ENCODE measurements at regions not wholly inside any gene's neighbourhood (a gene's known extent, or its start where the extent isn't known, plus 50 kb on each side); places are given as distances from the start of the nearest gene placed in this dataset.

- no peak for DNase-seq (ENCODE audit: low read depth, low spot score)
- H3K27ac ChIP-seq: no peak overlapping the region
Measured at GRCh38 chr6:40914005-40914404, 125.0 kb downstream of the UNC5CL start.

DNA sequence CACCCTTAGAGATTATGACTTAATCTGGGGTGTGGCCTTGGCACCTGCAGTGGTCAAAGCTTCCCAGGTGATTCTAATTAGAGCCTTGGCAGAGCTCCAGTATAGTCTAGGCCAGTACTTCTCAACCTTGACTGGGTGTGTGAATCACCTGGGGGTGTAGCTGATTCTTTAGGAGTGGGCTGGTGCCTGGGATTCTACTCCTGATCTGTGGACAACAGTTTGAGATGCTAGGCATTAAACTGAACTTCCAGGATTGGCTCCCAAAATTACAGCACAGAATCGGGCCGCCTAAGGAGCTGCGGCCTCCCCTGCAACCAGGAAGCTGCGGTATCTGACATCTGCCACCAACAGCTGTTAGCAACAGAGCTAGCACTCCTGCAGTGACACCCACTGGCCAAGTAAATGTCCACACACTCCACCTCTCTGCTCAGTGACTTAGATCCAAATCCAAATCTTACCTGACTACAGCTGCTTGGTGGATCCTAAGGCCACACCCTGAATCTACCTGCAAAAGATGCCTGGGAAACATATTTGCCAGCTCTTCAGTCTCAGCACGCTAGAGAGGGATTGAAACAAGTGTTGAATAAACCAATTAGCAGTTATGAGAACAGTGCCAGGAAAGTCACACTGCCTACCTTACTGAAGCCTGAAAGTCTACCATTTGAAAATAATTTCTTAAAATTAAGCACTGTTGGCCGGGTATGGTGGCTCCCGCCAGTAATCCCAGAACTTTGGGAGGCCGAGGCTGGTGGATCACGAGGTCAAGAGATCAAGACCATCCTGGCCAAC is 126.7 kb downstream of the UNC5CL start:
- no peak overlapping the region for H3K27ac ChIP-seq
- DNase-seq (ENCODE audit: low read depth, low spot score): peak; percentile 45

DNA sequence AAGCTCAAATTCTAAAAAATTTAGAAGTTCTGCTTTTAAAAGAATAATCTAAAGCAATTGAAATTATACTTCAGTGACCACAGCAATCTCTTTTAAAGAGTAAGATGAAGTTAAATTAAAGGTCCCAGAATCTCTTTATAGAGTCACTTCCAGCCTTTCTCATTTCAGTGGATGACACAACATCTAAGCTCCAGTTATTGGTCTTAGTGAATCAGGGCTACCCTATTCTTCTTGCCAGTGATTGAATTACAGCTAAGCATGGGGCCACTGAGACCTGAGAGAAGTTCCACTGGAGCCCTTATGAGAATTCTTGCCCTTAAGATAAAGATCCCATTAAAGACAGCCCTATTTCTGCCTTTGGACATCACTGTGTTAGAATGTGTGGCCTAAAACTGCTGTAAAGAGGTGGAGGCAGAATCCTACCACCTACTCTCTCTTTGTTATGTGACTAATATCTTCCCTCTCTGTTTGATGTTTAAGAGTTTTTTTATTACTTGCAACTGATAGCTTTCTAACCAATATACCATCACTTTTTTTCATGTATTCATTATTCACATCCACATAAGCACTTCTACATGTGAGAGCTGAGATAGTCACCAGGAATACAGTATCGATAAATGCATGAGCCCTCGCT is 128.6 kb downstream of the UNC5CL start:
- H3K27ac ChIP-seq: no peak overlapping the region
- no peak for DNase-seq (ENCODE audit: low read depth, low spot score)

DNA sequence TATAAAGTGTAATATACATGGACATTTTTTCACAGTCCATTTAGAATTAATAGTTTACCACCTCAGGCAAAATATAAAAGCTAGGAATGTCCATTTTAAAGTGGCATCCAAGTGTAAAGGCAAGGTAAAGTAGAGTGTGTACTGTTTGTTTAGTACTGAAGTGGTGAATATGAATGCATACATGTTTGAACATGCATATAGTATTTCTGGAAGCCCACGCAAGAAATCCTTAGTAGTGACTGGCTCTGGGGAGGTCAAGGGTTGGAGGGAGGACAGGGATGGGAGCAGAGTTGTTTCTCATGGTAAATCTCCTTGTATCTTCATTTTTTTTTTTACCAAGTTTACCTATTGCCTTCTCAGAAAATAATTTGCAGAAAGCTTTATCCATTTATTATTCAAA is 129.2 kb downstream of the UNC5CL start:
- H3K27ac ChIP-seq: no peak overlapping the region
- no peak for DNase-seq (ENCODE audit: low read depth, low spot score)

DNA sequence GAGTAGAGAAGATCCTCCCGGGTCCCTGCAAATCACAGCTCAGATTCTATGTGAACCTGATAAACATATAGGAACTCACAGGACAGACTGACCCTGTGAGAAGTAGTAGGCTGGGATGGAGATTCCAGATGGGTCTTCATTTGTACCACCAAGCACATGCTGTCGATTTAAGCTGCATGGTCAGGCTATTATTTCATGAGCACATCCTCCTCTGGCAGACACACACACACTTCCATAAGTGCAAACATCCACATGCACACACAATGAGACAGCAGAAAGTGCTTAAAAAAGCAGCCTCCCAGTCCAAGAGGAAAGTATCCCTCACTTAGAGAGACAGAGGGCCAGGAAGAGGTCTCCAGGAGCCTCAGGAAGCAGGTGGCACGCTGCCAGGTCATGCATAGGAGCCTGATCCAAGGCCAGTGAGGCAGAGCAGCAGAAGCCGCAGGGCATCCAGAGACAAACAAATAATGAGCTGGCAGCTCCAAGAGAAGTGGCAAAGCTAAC is 131.8 kb downstream of the UNC5CL start:
- peak overlapping the region; percentile 75 for H3K27ac ChIP-seq
- DNase-seq (ENCODE audit: low read depth, low spot score): peak; percentile 74

- DNase-seq (ENCODE audit: low read depth, low spot score): peak; percentile 78
- peak overlapping the region; percentile 75 for H3K27ac ChIP-seq
Measured at GRCh38 chr6:40906759-40907158, 132.3 kb downstream of the UNC5CL start.

DNA sequence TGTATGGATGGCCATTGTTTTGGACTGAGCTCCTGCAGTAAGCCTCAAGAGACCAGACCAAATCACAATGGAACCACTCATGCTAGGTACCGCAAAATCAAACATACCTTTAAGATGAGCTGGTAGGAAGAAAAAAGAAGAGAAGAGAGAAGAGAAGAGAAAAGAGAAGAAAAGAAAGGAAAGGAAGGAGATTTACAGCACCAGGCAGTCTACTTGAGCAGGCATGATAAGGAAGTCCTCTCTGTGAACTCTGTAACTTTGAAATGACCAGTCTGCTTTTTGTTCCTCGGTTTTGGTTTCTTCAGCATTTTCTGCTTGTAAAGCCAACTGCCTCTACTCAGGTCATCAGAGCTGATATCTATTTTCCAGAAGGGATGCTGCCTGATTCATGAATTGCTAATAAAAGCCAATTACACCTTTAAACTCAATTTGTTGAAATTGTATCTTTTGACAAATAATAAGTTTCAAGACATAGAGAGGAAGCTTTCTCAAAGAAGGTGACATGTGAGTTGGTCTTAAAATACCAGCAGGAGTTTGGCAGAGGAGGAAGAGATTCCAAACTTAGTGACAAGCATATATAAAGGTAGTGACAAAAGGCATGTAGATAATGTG is 134.3 kb downstream of the UNC5CL start:
- H3K27ac ChIP-seq: no peak overlapping the region
- no peak for DNase-seq (ENCODE audit: low read depth, low spot score)

- no peak overlapping the region for H3K27ac ChIP-seq
- DNase-seq (ENCODE audit: low read depth, low spot score): no peak
Measured at GRCh38 chr6:40903456-40903855, 135.6 kb downstream of the UNC5CL start.

- no peak for DNase-seq (ENCODE audit: low read depth, low spot score)
- H3K27ac ChIP-seq: no peak overlapping the region
Measured at GRCh38 chr6:40901322-40902055, 137.5 kb downstream of the UNC5CL start.

DNA sequence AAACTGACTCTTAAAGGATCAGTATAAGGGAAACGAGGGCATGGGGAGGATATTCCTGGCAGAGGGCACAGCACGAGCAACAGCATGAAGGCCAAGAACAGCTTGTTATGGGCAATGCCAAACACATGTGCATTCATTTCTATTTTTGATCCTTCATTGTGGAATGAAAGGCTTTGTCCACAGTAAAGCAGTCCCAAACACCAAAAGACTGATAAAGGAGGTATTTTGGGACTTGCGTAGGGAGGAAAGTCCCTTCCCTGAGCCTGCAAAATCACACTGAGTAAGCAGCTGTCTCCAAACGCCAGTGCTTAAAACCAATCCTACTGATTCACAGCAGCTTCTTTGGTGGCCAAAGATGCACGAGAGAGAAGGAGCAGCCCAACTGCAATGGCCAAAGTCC is 138.2 kb downstream of the UNC5CL start:
- DNase-seq (ENCODE audit: low read depth, low spot score): no peak
- no peak overlapping the region for H3K27ac ChIP-seq

- no peak overlapping the region for H3K27ac ChIP-seq
- DNase-seq (ENCODE audit: low read depth, low spot score): no peak
Measured at GRCh38 chr6:40899684-40900155, 139.3 kb downstream of the UNC5CL start.

DNA sequence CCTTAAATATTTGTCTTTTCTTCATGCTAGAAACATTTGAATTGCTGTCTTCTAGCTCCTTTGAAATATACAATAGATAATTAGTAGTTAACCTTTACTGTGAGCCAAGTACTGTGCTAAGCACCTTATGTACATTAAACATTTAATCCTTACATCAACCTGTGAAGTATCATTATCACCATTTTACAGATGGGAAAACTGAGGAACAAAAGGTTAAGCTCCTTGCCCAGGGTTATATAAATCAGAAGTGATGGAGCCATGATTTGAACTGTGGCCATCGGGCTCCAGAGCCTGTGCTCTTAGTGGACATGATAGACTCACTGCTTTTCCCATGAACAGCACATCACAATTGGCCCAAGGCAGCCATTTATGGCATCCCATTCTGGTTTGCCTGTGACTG is 140.9 kb downstream of the UNC5CL start:
- DNase-seq (ENCODE audit: low read depth, low spot score): no peak
- H3K27ac ChIP-seq: no peak overlapping the region

GRCh38 chr6:40897390-40898003 is 141.5 kb downstream of the UNC5CL start:
- H3K27ac ChIP-seq: no peak overlapping the region
- DNase-seq (ENCODE audit: low read depth, low spot score): no peak

DNA sequence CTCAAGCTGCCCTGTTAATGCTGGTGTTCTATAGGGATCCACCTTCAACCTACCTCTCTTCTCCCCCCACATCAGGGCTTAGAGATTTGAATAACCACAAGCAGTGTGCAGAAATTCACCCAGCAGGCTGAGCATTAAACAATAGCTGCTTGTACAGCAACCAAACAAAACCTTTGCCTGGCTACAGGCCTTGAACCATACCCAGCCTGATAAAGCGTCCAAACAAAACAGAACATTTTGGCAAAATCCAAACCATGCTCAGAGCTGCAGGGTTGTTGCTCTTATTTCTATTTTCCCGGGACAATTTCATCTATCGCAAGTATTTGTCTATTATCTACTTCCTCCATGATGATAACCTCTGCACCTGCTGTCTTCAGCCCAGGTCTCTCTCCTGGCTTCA is 142.3 kb downstream of the UNC5CL start:
- H3K27ac ChIP-seq: no peak overlapping the region
- DNase-seq (ENCODE audit: low read depth, low spot score): no peak

GRCh38 chr6:40894962-40895799 is 143.8 kb downstream of the UNC5CL start:
- H3K27ac ChIP-seq: no peak overlapping the region
- no peak for DNase-seq (ENCODE audit: low read depth, low spot score)

- DNase-seq (ENCODE audit: low read depth, low spot score): no peak
- no peak overlapping the region for H3K27ac ChIP-seq
Measured at GRCh38 chr6:40893021-40893420, 146.0 kb downstream of the UNC5CL start.

DNA sequence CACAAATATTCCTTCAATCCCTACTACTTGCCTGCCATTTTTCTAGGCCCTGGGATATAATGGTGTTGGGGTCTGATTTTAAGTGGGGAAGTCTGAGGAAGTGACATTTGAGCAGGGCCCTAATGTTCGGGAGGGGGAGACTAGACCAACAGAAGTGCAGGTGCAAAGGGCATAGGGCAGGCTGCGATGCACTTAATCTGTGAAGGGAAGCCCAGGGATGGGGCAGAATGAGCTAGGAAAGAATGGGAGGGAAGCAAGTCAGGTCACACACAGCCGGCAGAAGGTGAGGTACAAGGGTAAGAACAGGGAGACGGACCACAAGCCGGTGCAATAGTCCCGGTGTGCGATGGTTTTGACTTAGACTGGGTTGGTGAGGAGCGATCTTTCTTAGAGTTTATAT is 146.8 kb downstream of the UNC5CL start:
- no peak for DNase-seq (ENCODE audit: low read depth, low spot score)
- no peak overlapping the region for H3K27ac ChIP-seq

DNA sequence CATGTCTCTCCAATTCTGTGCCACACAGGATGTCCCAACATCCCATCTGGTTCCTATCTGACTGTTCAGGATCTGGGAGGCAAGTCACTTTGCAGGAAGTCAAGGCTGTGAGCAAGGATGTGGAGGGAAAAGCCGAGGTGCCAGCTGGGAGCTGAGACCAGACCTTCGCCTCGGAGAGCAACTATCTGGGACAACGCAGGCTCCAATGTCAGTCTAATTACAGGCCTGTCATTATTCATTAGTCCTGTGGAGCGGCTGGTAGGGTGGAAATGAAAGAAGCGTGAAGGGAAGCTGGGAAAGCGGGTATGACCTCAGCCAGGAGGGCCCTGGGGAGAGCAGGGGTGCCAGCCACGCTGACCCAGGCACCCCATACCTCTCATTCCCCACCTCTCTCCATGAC is 147.3 kb downstream of the UNC5CL start:
- H3K27ac ChIP-seq: no peak overlapping the region
- no peak for DNase-seq (ENCODE audit: low read depth, low spot score)

- H3K27ac ChIP-seq: no peak overlapping the region
- no peak for DNase-seq (ENCODE audit: low read depth, low spot score)
Measured at GRCh38 chr6:40891131-40891530, 147.9 kb downstream of the UNC5CL start.
